T-cell (primary cell): ENCODE measurements at regions not wholly inside any gene's neighbourhood (a gene's known extent, or its start where the extent isn't known, plus 50 kb on each side); places are given as distances from the start of the nearest gene placed in this dataset.

Experiments used
- ATAC-seq, 4 experiments: fragments of 200-7000 bp in 3 of 4; fragments of 150-1000 bp in 1 of 4; cut with Tn5 transposase; replicated peaks in 1 of 4; 1 replicate in 3 of 4; 2 replicates in 1 of 4; pipeline ENCODE4 v1.10.0; 2021; ENCODE audit warnings: moderate library complexity in 3 of 4, mild to moderate bottlenecking in 2 of 4, moderate number of reproducible peaks in 1 of 4
- CTCF ChIA-PET, 2 donors: fragments of 300-600 bp; sonication (Branson Sonifier 250); formaldehyde crosslinking; loops; one replicate each; lab custom pipeline; 2022; ENCODE audit warnings: antibody characterized with exemption in 2 of 2; lab: Charles Lee
- POLR2A ChIA-PET, 2 donors: fragments of 300-600 bp; sonication (Branson Sonifier 250); formaldehyde crosslinking; loops; one replicate each; lab custom pipeline; 2022; ENCODE audit warnings: antibody characterized with exemption in 2 of 2; lab: Charles Lee
- DNase-seq, 35 experiments: peaks; one replicate each; pipeline versions ENCODE4 v3.0.0 to v3.0.0-alpha.2; 2013 to 2023
- H3K27ac ChIP-seq: one replicate; pipeline ENCODE4 v1.5.1; 2013; ENCODE audit warnings: low read length
- H3K27me3 ChIP-seq, 2 experiments: replicated peaks in 1 of 2; 1 replicate in 1 of 2; 2 replicates in 1 of 2; pipeline versions ENCODE4 v1.6.1 to v1.7.0; 2013; ENCODE audit warnings: low read length in 1 of 2, mixed read lengths in 1 of 2; ENCODE audit not compliant: control insufficient read depth in 2 of 2, insufficient read depth in 2 of 2; ENCODE audit errors: extremely low read depth in 1 of 2
- H3K36me3 ChIP-seq, 2 donors: 1 replicate in 1 of 2; 2 replicates in 1 of 2; pipeline versions ENCODE4 v1.6.1 to v1.7.0; 2013; ENCODE audit warnings: low read length in 1 of 2; ENCODE audit not compliant: control insufficient read depth in 2 of 2, insufficient read depth in 1 of 2; ENCODE audit errors: extremely low read depth in 1 of 2
- H3K4me1 ChIP-seq, 2 experiments: 1 replicate in 1 of 2; 2 replicates in 1 of 2; pipeline versions ENCODE4 v1.6.1 to v1.7.0; 2013; ENCODE audit warnings: low read length in 2 of 2, mixed read lengths in 1 of 2; ENCODE audit not compliant: insufficient read depth in 2 of 2, control insufficient read depth in 1 of 2; ENCODE audit errors: extremely low read depth in 1 of 2
- H3K4me3 ChIP-seq, 2 donors: 1 replicate in 1 of 2; 2 replicates in 1 of 2; pipeline versions ENCODE4 v1.5.1 to v1.7.0; 2013; ENCODE audit warnings: mild to moderate bottlenecking in 2 of 2, low read length in 1 of 2, moderate library complexity in 1 of 2; ENCODE audit not compliant: control insufficient read depth in 1 of 2; ENCODE audit errors: extremely low read depth in 1 of 2
- H3K9me3 ChIP-seq: 2 replicates; pipeline ENCODE4 v1.7.0; 2013
- H3K27ac Mint-ChIP-seq, 2 donors: one replicate each; pipeline ENCODE4 v1.8.0; 2020 to 2021; ENCODE audit warnings: mild to moderate bottlenecking in 2 of 2, mixed read lengths in 2 of 2
- H3K27me3 Mint-ChIP-seq, 2 donors: one replicate each; pipeline ENCODE4 v1.8.0; 2021 to 2022; ENCODE audit warnings: mixed read lengths in 2 of 2
- H3K36me3 Mint-ChIP-seq: one replicate; pipeline ENCODE4 v1.8.0; 2021; ENCODE audit warnings: mixed read lengths
- H3K4me1 Mint-ChIP-seq, 3 donors: one replicate each; pipeline ENCODE4 v1.8.0; 2020 to 2022; ENCODE audit warnings: mixed read lengths in 3 of 3, mild to moderate bottlenecking in 1 of 3
- H3K4me3 Mint-ChIP-seq, 3 donors: one replicate each; pipeline ENCODE4 v1.8.0; 2020 to 2022; ENCODE audit warnings: mild to moderate bottlenecking in 3 of 3, mixed read lengths in 3 of 3, moderate library complexity in 3 of 3
- H3K9me3 Mint-ChIP-seq, 3 donors: one replicate each; pipeline ENCODE4 v1.8.0; 2020 to 2022; ENCODE audit warnings: mixed read lengths in 3 of 3
- WGBS: methylation state at CpG from one replicate; pipeline ENCODE4 v1.1.5; 2013; ENCODE audit warnings: missing lambda C conversion rate; ENCODE audit not compliant: insufficient coverage; 5-methylcytosine and 5-hydroxymethylcytosine counted together

DNA sequence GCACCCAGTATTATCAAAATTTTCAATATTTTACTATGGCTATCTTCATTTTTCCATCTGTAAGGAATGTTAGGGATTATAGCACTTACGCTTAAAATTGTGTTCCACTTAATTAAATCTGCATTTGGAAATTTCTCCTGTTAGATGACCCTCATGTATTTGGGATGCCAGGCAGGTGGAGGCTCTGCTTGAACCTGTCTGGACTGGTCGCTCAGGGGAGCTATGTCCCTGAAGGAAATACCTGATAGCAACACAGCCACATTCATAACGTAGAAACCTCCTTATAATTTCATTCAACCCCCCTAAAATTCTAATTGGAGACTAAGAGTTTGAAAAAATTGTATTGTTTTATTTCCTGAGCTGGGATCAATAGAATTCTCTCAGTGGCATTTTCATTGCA, 636.0 kb upstream of the MMS22L start:
- WGBS, result no CpG with 5 or more reads among the region's 3 CpGs
- Mint-ChIP-seq H3K27me3 (no peaks in the 10 kb centered on the region), H3K36me3 (no peaks in the 10 kb centered on the region), H3K9me3 (peaks cover 0 to 4% (median 2%) of the 10 kb centered on the region in 3 donors), H3K4me3 (no peak overlapping the region), H3K27ac (no peak overlapping the region), H3K4me1 (no peaks in the 10 kb centered on the region)
- no peak for ATAC-seq
- no peaks in the 10 kb centered on the region for H3K4me1 ChIP-seq
- H3K9me3 ChIP-seq, result no peaks in the 10 kb centered on the region
- ChIA-PET POLR2A (no interaction called here), CTCF (interaction anchor here in 1 of 2 donors (0.5 kb wide), 1 partner anchor 861 kb away, joined by 5 read pairs; no protein-coding TSS in a partner anchor)
- no peak overlapping the region for H3K4me3 ChIP-seq
- no peaks in the 10 kb centered on the region for H3K36me3 ChIP-seq
- H3K27me3 ChIP-seq, result no peaks in the 10 kb centered on the region
- DNase-seq, result no peak
- no peak overlapping the region for H3K27ac ChIP-seq

DNA sequence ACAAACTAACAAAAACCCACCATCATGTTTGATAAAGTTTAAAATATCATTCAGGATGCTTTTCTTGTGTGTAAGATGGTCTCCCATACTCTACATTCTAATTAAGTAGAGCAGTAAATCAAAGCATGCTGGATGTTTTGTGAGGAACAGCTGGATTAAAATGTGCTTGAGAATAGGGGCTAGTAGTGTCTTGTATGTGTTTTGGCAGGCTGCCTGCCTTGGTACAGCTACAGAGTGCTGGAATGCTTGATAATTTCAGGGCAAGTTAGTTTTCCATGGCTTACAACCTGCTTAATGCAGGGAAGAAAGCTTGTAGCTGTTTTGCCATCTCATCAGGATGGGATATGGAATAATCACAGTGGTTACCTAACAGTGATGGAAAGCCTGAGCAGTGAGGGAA, 636.6 kb upstream of the MMS22L start:
- no peaks in the 10 kb centered on the region for H3K27me3 ChIP-seq
- H3K36me3 ChIP-seq, result no peaks in the 10 kb centered on the region
- peaks cover 0 to 4% (median 3%) of the 10 kb centered on the region in 3 donors for H3K9me3 Mint-ChIP-seq
- no peaks in the 10 kb centered on the region for H3K9me3 ChIP-seq
- H3K27ac ChIP-seq, result no peak overlapping the region
- H3K27me3 Mint-ChIP-seq, result no peaks in the 10 kb centered on the region
- H3K4me3 ChIP-seq, result no peak overlapping the region
- ChIA-PET POLR2A (no interaction called here), CTCF (interaction anchor here in 1 of 2 donors (0.5 kb wide), 1 partner anchor 861 kb away, joined by 5 read pairs; no protein-coding TSS in a partner anchor)
- no peaks in the 10 kb centered on the region for H3K4me1 Mint-ChIP-seq
- DNase-seq (no peak), ATAC-seq (no peak)
- H3K4me1 ChIP-seq, result no peaks in the 10 kb centered on the region
- no peak overlapping the region for H3K27ac Mint-ChIP-seq
- no peaks in the 10 kb centered on the region for H3K36me3 Mint-ChIP-seq
- H3K4me3 Mint-ChIP-seq, result no peak overlapping the region

DNA sequence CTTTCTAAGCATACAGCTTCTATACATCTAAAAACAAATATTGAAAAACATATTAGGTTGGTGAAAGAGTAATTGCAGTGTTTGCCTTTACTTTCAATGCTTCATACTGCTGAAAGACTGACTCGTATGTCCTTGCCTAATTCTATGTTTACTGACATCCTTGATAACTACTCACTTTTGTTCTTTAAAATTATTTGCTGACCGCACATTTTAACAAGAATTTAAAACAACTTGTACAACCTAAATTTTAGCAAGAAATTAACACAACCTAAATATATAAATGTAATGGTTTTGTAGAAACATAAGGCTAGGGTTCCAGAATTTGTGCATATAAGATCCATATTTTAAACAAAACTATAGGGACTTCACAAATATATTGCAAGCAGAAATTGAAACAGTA, 640.2 kb upstream of the MMS22L start:
- H3K36me3 Mint-ChIP-seq, result no peaks in the 10 kb centered on the region
- no peaks in the 10 kb centered on the region for H3K4me1 Mint-ChIP-seq
- no peak overlapping the region for H3K27ac ChIP-seq
- H3K27me3 Mint-ChIP-seq, result no peaks in the 10 kb centered on the region
- no peak overlapping the region for H3K27ac Mint-ChIP-seq
- no peak overlapping the region for H3K4me3 ChIP-seq
- H3K9me3 Mint-ChIP-seq, result peaks cover 0 to 8% (median 0%) of the 10 kb centered on the region in 3 donors
- ChIA-PET POLR2A (no interaction called here), CTCF (no interaction called here)
- no peaks in the 10 kb centered on the region for H3K9me3 ChIP-seq
- H3K36me3 ChIP-seq, result no peaks in the 10 kb centered on the region
- DNase-seq, result no peak
- no peak for ATAC-seq
- WGBS, result 67% methylated on average over 1 of the region's 2 CpGs
- no peaks in the 10 kb centered on the region for H3K27me3 ChIP-seq
- H3K4me1 ChIP-seq, result no peaks in the 10 kb centered on the region
- H3K4me3 Mint-ChIP-seq, result no peak overlapping the region

- H3K9me3 Mint-ChIP-seq, result peaks cover 0 to 13% (median 0%) of the 10 kb centered on the region in 3 donors
- Histone ChIP-seq H3K4me3 (no peak overlapping the region), H3K27me3 (no peaks in the 10 kb centered on the region), H3K4me1 (no peaks in the 10 kb centered on the region), H3K9me3 (no peaks in the 10 kb centered on the region), H3K27ac (no peak overlapping the region), H3K36me3 (no peaks in the 10 kb centered on the region)
- CTCF ChIA-PET, result no interaction called here
- ATAC-seq (no peak), DNase-seq (no peak)
- no peaks in the 10 kb centered on the region for H3K36me3 Mint-ChIP-seq
- H3K4me1 Mint-ChIP-seq, result no peaks in the 10 kb centered on the region
- POLR2A ChIA-PET, result no interaction called here
- no peaks in the 10 kb centered on the region for H3K27me3 Mint-ChIP-seq
- no peak overlapping the region for H3K4me3 Mint-ChIP-seq
- WGBS, result no CpG with 5 or more reads among the region's 2 CpGs
- H3K27ac Mint-ChIP-seq, result no peak overlapping the region
Measured at GRCh38 chr6:97925504-97925903, 642.5 kb upstream of the MMS22L start.

- Histone ChIP-seq H3K27ac (no peak overlapping the region), H3K9me3 (no peaks in the 10 kb centered on the region), H3K27me3 (no peaks in the 10 kb centered on the region), H3K4me3 (no peak overlapping the region), H3K4me1 (no peaks in the 10 kb centered on the region), H3K36me3 (no peaks in the 10 kb centered on the region)
- POLR2A ChIA-PET, result no interaction called here
- Mint-ChIP-seq H3K4me3 (no peak overlapping the region), H3K27ac (no peak overlapping the region), H3K4me1 (no peaks in the 10 kb centered on the region), H3K36me3 (no peaks in the 10 kb centered on the region), H3K9me3 (no peaks in the 10 kb centered on the region), H3K27me3 (no peaks in the 10 kb centered on the region)
- no CpG with 5 or more reads among the region's 3 CpGs for WGBS
- ATAC-seq (no peak), DNase-seq (no peak)
- CTCF ChIA-PET, result interaction anchor here in 1 of 2 donors (0.8 kb wide), 1 partner anchor 79 kb away, joined by 5 read pairs; no protein-coding TSS in a partner anchor
Measured at GRCh38 chr6:97939440-97940168, 656.6 kb upstream of the MMS22L start.

DNA sequence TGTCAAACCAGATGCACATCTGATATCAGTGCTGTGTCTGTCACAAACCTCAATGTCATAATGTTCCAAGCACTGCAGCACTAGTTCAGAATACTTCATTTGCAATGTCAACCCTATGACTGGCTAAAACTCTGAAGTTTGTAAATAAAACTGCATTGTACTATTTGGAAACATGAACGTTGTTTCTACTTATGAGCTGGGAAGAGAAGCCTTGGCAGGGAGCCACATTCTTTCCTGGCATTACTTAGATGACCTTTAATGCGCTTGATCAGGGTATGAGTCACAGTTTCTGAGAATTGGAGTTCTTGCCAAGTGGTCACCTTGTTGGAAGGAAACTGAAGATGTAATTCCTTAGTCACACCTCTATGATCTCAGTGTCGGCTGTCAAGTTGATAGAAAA, 664.8 kb upstream of the MMS22L start:
- ChIA-PET CTCF (interaction anchor here in 1 of 2 donors (0.5 kb wide), 1 partner anchor 97 kb away, joined by 3 read pairs; no protein-coding TSS in a partner anchor), POLR2A (no interaction called here)
- no peaks in the 10 kb centered on the region for H3K36me3 ChIP-seq
- WGBS, result 60% methylated on average over 1 of the region's 3 CpGs
- H3K4me1 ChIP-seq, result no peaks in the 10 kb centered on the region
- no peak overlapping the region for H3K27ac ChIP-seq
- no peak overlapping the region for H3K4me3 Mint-ChIP-seq
- H3K9me3 Mint-ChIP-seq, result peaks cover 0 to 12% (median 3%) of the 10 kb centered on the region in 3 donors
- H3K27me3 ChIP-seq, result no peaks in the 10 kb centered on the region
- no peaks in the 10 kb centered on the region for H3K4me1 Mint-ChIP-seq
- no peak for DNase-seq
- ATAC-seq, result no peak
- H3K9me3 ChIP-seq, result no peaks in the 10 kb centered on the region
- no peaks in the 10 kb centered on the region for H3K36me3 Mint-ChIP-seq
- H3K27me3 Mint-ChIP-seq, result no peaks in the 10 kb centered on the region
- H3K27ac Mint-ChIP-seq, result no peak overlapping the region
- H3K4me3 ChIP-seq, result no peak overlapping the region
